ENCODE measurements at regions not wholly inside any gene's neighbourhood (a gene's known extent, or its start where the extent isn't known, plus 50 kb on each side); places are given as distances from the start of the nearest gene placed in this dataset.

DNA sequence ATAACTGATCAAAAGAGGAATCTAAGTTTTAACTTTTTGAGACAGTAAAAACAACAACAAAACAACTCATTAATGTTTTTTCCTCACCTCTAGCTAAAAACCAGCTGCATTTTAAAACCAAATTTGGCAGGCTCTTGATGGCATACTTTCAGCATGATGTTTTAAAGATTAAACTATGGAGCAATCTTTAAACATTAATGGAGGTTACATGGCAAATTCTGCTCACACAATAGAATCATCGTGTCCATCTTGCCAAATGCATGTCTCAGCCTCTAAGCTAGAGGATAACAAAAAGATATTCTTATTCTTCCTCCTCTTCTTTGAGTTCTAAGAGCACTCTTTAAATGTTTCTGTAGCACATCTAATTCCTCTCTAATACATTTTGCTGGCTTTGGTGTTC is 579.8 kb upstream of the PKN2 start:
- no peak for DNase-seq

DNA sequence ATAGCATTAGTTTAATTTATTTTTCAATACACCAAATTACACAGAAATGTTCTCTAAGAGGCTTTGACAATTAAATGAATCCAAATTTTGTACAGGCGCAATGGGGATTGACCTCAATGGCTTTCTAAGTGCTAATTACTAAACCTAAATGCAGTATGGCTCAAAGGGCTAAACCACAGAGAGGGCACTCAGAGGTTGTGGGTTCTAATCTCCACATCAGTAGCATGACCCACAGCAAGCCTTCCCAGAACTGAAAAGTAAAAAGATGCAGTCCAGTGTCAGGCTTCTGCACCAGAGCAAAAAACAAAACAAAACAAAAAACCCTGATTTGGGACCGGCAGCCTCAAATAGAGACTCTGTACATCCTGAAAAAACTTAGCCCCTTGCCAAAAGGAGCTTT is 579.2 kb upstream of the PKN2 start:
- DNase-seq: no peak

DNA sequence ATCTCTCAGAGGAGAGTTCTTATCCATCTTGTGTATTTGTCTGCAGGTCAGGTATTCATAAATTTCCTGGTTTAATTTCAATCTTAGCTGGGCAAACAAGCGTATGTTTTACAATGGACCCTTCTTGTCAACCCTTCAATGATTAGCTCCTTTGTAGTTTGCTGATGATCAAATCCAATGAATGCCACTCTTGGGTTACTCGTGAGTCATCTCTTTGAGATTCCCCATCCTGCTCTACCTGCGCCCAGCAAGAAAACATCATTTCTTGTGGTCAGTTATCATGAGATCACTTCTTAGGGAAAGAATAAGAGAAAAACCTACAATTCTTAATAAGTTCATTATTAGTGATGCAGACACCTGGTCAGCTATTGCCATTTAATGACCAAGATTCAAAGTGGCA is 572.3 kb upstream of the PKN2 start:
- no peak for DNase-seq

DNA sequence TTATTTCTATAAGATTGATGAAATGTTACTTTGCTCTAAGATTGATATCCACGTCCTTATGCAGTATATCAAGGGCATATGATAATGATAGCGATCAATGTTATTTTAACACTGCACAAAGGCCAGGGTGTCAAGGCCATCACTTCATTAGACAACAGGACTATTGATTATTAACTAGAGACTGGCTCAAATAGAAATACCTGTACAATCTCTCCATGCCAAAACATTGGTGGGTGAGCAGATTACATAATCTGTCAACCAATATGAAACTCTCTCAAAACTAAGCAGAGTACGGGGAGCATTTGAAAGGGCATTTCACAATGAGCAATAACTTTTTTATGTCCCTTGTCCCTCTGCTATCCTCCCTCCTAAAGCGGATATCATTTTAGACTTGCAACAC is 566.5 kb upstream of the PKN2 start:
- DNase-seq: no peak

DNA sequence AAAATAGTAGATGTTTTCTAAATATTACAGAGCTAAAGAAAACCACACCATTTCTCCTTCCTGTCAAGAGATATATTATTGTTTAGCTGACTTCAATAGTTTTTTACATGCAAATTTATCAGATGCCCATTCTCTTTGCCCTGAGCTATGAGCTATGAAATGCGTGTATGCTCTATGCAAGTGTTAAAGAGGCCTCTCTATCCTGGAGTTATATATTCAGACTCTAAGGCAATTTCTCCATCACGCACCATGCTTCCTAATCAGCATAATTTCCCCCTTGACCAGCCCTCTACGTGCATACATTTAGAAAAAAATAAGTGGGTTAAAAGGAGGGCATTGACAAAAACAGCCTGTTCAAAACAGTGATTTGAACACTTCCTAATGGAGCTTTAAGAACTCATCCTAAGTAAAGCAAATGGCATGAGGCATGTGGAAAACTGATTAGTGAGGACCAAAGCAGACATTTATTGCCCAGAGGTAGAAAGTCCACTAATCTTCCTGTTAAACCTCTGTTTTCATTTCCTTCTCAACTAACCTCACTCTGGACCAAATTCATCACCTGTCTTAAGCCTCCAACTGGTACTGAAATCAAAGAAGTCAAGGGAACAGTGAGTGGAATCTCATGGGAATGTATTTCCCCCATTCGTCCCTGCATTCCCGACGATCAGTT is 565.8 kb upstream of the PKN2 start:
- no peak for DNase-seq

DNA sequence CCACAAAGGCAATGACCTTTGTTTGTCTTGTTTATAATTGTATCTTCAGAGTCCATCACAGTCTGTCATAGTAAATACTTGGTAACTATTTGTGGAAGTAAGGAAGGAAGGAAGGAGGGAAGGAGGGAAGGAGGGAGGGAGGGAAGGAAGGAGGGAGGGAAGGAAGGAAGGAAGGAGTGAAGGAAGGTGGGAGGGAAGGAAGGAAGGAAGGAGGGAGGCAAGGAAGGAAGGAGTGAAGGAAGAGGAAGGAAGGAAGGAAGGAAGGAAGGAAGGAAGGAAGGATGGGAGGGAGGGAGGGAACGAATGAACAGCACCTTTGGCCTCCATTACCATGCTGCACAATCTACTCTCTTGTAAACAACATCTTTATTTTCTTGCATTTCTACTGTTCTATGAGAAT is 559.5 kb upstream of the PKN2 start:
- DNase-seq: no peak

DNA sequence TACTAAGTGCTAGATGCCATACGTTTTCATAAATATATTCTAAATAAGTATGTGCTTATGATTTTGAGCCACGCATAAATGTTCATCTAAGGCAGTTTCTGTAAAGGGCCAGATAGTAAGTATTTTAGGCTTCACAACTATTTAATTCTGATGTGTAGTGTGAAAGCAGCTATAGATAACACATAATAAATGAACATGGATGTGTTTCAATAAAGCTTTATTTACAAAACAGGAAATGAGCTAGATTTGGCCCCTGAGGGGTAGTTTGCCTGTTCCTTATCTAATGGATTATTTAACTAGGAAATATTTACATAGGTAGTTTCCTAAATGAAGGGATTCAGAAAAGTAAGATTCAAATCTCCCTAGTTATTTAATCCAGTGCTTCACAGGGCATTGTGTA is 557.6 kb upstream of the PKN2 start:
- no peak for DNase-seq

DNA sequence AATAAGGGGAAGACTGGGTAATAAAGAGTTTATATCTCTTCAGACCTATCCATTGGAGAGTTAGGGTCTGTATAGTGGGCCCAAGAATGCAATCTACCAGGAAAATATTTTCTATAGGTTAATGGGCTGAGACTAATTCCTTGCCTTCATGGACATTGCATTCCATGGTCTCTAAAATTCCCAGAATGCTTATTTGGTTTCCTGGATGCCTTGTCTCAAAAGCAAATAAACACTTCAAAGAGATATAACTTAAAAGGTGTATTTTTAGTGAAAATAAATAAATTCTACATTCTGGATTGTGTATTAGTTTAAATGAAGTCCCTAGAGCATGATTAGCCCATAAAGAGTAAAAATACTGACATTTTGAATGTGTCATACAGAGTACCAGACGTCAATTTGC is 550.1 kb upstream of the PKN2 start:
- DNase-seq: no peak

DNA sequence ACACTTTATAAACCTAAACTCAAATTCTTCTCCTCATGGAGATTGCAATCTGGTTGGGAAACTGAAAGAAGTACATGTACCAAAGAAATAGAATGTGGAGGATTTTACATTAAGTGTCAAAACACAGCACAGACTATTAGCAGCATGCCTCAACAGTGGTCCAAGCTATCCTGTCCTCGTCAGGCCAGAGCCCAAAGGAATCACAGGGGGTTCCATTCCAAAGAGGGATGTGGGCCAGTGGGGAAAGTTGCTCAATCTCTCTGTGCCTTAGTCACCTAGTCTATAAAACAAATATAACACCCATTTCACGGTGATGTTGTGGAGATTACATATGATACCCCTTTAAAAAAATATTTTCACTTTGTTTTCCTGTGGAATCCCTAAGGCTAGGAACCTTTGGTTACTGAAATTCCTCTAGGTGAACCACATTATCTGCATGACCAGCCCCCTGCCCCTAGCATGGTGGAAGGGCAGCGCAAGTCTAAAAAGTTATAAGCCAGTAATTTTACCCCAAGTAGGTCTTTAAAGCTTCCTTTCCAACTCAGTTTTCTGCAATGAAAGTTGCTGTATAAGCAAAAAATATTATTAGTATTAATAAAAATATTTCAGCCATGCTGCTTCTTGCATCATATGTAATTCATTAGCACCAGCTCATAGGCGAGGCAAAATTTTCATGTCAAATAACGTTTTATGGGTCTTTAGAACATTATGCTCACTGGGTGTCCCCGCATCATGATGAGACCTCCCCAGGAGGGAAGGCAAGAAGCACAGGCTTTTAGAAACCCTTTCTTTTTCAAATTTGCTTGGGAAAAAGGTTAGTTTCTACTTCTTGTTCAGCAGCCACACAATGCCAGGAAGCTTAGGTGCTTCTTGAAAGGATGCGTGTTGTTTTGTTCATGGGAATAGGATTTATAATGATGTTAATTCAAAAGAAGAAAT is 548.8 kb upstream of the PKN2 start:
- DNase-seq: no peak

DNA sequence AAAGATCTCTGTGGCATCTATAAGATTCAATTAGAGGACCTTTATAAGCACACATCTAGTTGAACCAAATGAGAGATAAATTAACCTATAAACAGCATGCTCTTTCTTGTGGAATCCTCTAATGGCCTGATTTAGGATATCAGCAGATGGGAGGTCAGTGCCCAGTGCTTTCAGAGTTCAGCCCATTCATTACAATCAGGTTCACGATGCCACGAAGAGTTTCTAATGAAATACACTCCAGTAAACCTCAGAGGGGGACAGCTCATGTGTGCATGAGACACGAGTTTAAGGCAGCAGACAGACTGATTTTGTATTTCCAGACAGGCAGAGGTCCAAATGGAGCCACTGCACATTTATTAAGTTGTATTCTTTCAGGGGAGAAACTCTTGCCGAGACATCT is 544.4 kb upstream of the PKN2 start:
- DNase-seq: no peak

DNA sequence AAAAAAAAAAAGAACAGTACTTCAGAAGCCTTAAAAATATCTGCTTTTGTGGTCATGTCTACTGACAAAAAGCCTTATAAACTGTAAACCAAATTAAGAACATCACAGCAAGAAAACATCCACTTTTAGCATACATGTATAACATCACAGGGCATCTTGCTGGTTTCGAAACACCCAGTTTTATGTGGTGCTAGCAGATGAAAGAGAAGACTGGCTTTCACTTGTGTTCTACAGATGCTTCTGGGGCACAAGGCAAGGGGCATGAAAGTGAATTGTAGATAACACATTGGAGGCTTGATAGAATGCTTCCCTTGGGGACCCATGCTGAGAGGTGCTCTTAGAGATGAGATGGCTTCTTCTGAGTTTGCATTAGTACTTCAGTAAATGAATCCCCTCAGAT is 543.7 kb upstream of the PKN2 start:
- DNase-seq: no peak

DNA sequence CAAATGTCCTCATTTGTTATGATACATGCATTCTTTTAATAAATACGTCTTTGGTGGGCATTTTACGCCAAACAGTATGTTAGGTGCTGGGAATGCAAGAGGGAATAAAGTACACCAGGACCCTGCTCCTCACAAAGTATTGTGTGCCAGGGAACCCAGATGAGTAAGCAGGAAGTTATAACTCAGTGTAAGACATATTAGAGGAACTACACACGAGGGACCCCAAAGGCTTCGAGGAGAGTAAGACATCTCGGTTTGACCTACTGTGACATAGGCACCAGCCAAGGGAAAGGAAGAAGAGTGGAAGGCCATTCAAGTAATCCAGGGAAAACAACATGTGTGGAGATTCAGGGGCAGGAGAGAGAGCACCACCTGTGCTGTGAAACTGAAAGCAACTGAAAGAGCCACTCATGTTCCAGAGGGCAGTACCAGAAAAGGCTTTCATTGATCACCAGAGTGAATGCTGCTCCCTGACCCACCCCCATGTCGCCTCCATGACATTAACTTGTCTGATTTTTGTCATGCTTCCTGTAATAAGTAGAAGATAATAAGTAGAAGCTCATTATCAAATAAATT is 542.5 kb upstream of the PKN2 start:
- no peak for DNase-seq

DNA sequence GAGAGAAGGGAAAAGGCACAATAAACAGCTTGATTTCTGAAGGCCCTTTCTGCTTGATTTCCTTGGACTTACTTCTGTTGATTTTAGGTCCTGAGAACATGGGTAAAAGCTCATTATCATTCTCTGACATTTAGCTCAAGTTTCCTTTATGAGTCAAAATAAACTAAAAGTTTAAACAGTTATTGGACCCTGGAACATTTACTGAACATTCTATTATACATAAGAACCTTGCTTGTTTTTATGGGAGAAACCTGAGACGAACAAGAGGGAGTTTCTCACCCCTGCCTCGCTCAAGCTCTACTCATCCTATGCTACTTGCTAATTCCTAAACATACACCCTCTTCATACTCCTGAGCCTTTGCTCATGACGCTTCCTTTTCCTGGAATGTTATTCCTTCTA is 538.3 kb upstream of the PKN2 start:
- no peak for DNase-seq

DNA sequence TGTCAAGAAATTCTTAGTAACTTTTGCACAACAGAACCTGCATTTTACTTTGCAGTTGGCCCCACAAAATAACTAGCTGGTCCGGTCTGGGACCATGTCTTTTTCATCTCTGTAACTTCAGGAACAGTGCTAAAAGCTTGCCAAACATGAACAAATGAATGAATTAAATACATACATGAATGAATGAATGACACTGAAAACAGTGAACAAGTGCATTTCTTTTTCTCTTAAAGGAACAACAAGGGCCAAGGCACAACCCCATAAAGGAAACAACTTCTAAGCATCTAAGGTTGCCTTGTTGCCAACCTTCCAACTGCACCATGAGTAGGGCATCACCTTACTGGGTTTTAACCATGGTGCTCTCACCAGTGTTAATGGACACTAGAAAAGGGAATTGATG is 534.4 kb upstream of the PKN2 start:
- no peak for DNase-seq

DNA sequence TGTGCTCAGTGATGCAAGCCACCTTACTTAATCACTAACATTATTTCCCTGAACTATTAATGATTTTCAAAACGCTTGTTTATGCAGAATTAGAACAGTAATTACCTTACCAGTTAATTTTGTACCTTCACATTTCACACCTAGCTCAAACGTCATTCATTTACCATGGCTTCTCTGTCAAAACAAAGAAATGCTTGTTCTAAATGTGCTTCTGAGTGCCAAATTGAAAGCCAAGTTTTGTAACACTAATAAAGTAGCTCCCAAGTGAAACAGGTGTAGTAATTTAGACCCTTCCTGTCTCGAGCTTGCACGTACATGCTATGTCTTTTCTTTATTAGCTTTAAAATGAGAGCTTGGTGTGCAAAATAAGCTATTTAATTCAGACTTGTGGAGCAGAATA is 533.7 kb upstream of the PKN2 start:
- no peak for DNase-seq

DNA sequence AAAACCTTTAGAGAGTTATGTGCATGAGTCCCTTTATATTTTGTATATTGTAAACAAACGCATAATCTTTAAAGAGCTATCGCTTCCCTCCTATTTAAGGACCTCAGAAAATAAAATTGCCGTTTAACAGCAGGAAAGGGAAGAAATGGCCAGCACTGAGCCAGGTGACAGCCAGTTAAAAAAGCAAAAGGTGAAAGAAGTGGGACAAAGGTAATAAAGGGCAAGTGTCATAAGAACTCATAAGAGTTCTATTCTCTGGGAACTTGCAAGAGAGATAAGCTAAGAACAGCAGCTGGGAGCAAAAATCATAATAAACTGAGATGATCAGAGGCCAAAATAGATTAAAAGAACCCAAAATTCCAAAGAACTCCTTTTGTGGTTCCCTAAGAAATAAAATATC is 520.9 kb upstream of the PKN2 start:
- DNase-seq: no peak

DNA sequence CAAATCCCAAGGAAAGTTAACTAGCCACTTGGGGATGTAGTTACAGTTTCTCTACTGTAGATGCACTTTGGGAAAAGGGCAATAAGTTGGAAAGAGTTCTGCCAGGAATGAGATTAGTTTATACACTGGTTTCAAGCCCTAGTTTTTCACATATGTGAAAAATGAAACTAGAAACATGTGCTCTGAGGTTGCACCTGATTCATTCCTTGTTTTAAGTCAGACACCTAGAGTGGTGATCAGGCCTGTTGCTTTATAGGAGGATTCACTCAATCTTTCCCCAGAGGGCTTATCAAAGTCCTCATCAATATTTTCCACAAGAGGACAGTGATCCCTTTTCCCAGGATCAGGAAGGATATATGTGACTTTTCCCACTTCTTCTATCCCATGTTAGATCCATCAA is 515.9 kb upstream of the PKN2 start:
- no peak for DNase-seq

DNA sequence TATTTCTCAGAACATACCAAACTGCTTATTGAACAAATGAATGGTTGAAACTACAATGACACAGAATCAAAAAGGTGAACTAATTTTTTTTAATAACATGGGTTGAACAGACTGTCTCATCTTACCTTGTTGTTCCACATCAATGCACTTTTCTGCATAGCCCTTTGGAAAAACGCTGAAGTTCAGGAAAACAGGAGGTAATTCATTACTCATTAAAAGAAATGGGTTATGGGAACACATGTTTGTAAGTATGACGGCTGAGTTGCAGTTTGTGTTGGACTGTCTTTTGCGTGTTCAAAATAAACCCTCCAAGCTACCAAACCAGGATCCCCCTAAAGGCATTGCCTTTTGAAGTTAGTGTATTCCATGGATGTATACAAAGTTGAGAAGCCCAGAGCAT is 514.9 kb upstream of the PKN2 start:
- no peak for DNase-seq

DNA sequence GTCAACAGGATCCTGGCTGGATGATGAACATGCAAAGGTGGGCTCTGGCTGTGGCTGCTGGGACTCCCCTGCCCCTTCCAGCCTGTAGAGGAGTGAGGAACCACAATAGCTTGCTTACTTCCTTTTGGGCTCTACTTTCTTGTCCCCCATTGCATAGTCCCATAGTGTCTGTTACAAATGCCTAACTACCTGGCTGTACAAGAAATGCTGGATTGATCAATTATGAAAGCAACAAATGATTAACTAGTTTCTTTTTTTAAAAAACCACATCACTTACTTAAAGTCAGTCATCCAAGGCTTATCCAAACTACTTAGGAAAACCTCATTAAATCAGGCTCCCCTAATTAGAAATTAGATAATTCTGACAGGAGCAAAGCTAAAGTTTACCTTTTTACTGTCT is 514.1 kb upstream of the PKN2 start:
- DNase-seq: no peak

DNA sequence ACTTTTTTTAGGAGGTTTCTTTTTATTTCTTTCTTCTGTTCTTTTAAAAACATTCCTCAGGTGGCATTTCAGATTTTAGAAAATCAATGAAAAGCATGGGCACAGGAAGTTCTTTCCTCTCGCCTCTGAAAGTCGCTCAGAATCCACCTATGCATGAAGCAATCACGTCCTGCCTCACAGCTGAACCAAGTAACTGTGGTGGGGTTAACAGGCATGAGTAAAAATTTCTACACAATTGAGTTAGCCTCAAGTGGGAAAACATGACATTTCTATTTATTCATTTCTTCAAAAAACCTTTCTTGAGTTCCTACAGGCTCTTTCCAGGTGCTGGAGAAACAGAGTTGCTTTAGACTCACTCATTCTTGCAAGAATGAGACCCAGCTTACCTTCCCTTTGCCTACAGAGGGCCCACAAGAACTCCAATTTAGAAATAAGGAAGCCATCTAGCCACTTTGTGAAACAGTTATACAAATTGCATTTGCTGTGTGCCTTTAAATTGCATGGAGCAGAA is 508.9 kb upstream of the PKN2 start:
- DNase-seq: no peak

DNA sequence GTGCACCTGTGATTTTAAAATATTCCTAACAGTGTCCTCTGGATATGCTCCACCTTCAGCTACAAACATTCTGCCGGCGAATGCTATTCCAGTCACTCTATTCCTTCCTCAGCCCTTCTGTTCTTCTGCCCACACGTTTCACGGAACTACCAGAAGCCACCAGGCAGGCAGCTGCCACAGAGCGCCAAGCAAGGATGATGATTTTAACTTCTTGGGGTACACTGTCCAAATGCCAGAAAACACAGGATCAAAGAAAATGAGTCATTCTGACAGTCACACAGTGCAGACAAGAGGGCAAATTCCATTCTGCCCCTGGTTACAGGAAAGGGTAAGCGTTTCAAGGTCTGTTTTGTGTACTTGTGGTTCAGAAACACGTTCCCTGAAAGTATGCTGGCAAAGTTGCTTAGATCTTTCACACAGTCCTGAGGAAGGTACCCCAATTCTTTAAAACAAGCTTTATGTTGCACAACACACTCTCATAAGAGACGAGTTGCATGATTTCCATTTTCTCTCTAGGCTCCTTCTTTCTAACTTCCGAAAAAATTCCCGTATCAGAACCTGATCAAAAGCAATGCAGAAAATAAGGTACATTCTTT is 508.3 kb upstream of the PKN2 start:
- no peak for DNase-seq

DNA sequence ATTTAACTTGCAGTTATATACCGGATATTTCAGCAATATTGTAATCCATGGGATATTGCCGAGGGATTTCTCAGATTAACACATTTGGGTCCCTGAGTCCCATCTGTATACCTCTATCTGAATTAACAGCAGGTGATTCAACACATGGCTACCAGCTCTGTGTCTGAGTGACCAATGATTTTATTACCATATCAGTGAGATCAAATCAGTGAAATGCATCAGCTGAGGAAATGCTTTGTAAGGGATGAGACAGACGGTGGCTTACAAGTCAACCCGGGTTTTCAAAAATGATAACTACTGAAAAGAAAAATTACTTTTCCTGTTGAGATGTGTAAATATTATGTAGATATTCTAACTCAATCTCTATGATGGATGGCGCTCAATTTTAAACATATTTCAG is 504.1 kb upstream of the PKN2 start:
- no peak for DNase-seq

DNA sequence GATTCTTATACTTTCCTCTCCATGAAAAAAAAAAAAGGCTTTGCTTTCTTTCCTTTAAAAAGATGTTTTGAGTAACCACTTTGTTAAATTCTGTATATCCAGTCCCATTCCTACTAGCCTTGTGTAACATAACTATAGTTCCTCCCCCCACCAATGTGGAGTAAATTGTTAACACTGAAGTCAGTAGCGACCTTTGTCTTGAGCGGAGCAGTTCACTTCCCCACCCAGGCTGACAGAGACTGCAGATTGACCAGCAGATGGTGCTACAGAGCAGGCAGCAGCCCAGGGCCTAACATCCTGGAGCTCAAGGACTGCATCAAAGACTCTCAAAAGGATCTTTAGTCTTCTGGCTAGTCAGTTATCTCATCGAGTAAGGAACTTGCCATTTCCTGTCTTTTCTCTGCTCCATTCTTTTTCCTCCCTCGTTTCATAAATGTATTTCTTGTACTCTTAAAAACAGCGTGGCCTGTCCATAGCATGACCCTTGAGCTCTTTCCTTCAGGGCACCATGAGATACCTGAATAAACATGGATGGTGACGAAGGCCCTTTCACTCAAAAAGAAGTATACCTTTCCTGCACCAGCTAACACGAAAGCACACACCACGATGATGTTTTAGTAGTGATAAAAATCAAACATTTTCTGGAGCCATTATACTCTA is 503.5 kb upstream of the PKN2 start:
- DNase-seq: peak; percentile 17

Measured in central memory CD4-positive, alpha-beta T cell (primary cell).